Esophagus squamous epithelium (tissue), 4 donors: ENCODE measurements at regions not wholly inside any gene's neighbourhood (a gene's known extent, or its start where the extent isn't known, plus 50 kb on each side); places are given as distances from the start of the nearest gene placed in this dataset.

Experiments
- CTCF ChIP-seq, 6 experiments: fragments of 450-650 bp in 4 of 6; fragments of 200-600 bp in 2 of 6; sonication (generic) in 2 of 6; IDR thresholded peaks; one replicate each; pipeline ENCODE4 v1.5.1; 2016 to 2019; ENCODE audit warnings: antibody characterized with exemption in 6 of 6, mild to moderate bottlenecking in 4 of 6, moderate library complexity in 4 of 6
- POLR2A ChIP-seq, 4 donors: fragments of 450-650 bp; IDR thresholded peaks; one replicate each; pipeline ENCODE4 v1.6.1; 2017; ENCODE audit warnings: antibody characterized with exemption in 4 of 4, mild to moderate bottlenecking in 4 of 4, moderate library complexity in 3 of 4

GRCh38 chr6:105889902-105890301, 196.2 kb upstream of the PRDM1 start:
- TF ChIP-seq CTCF (IDR thresholded peaks at IDR 0.05) (no peak), POLR2A (IDR thresholded peaks at IDR 0.05) (no peak)
